Ishikawa (cell line): ENCODE measurements at regions not wholly inside any gene's neighbourhood (a gene's known extent, or its start where the extent isn't known, plus 50 kb on each side); places are given as distances from the start of the nearest gene placed in this dataset.

Source experiments
- CEBPB ChIP-seq: IDR thresholded peaks from 2 replicates; pipeline ENCODE4 v1.6.1; 2012
- EGR1 ChIP-seq: IDR thresholded peaks from 2 replicates; pipeline ENCODE4 v1.6.1; 2012
- FOXM1 ChIP-seq: IDR thresholded peaks from 2 replicates; pipeline ENCODE4 v1.6.1; 2012; ENCODE audit warnings: low read depth, borderline replicate concordance
- RAD21 ChIP-seq: IDR thresholded peaks from 2 replicates; pipeline ENCODE4 v1.6.1; 2012; ENCODE audit warnings: low read depth
- TAF1 ChIP-seq: IDR thresholded peaks from 2 replicates; pipeline ENCODE4 v1.6.1; 2012; ENCODE audit warnings: low read depth, mild to moderate bottlenecking
- TF ChIP-seq, protein P1 (sequence below): IDR thresholded peaks from 2 replicates; pipeline ENCODE4 v1.6.1; 2012; ENCODE audit warnings: low read depth, mild to moderate bottlenecking

DNA sequence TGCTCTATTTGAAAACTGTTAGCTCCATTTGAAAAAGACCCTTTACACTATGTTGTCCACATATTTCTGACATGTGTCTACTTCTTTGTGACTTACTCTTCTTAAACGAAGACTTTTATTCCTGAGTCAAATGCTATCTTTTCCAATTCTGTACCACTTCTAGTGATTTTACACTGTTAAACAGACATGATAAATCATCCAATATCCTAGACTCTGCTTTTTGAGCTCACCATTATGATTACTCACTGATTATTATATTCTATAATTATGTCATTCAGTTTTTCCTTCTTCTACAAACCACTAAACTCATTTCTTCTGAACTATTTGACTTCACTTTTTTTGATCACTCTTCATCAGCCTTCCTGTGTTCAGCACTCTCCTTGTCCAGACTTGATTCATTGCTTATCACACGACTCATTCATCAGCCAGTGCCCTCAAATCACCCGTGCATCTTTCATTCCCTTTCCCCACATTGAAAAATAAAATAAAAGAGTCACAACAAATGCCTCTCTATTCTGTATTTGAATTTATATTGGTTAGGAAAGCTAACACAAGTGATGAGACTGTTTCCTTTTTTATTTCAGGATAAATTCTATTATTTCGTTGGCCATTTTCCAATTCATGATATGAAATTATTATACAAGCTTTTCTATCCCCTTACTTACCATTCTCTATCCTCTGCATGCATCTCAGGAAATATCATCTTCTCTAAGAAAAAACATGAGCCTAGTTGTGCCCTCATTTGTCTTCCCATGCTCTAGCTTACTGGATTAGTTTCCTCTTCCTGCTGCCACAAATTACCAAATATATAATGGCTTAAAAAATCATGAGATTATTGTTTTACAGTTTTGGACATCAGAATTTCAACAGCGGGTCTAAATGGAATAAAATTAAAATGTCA, 1482.1 kb upstream of the MIR17HG start:
- TF ChIP-seq, protein P1, sequence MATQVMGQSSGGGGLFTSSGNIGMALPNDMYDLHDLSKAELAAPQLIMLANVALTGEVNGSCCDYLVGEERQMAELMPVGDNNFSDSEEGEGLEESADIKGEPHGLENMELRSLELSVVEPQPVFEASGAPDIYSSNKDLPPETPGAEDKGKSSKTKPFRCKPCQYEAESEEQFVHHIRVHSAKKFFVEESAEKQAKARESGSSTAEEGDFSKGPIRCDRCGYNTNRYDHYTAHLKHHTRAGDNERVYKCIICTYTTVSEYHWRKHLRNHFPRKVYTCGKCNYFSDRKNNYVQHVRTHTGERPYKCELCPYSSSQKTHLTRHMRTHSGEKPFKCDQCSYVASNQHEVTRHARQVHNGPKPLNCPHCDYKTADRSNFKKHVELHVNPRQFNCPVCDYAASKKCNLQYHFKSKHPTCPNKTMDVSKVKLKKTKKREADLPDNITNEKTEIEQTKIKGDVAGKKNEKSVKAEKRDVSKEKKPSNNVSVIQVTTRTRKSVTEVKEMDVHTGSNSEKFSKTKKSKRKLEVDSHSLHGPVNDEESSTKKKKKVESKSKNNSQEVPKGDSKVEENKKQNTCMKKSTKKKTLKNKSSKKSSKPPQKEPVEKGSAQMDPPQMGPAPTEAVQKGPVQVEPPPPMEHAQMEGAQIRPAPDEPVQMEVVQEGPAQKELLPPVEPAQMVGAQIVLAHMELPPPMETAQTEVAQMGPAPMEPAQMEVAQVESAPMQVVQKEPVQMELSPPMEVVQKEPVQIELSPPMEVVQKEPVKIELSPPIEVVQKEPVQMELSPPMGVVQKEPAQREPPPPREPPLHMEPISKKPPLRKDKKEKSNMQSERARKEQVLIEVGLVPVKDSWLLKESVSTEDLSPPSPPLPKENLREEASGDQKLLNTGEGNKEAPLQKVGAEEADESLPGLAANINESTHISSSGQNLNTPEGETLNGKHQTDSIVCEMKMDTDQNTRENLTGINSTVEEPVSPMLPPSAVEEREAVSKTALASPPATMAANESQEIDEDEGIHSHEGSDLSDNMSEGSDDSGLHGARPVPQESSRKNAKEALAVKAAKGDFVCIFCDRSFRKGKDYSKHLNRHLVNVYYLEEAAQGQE, result no peak
- TF ChIP-seq TAF1, result no peak
- no peak for TF ChIP-seq FOXM1
- TF ChIP-seq RAD21, result no peak
- no peak for TF ChIP-seq EGR1
- TF ChIP-seq CEBPB, result no peak
